Epidermal melanocyte (primary cell): ENCODE measurements at regions not wholly inside any gene's neighbourhood (a gene's known extent, or its start where the extent isn't known, plus 50 kb on each side); places are given as distances from the start of the nearest gene placed in this dataset.

Experiments
- DNase-seq: peaks from one replicate; pipeline ENCODE4 v3.0.0; 2011; ENCODE audit warnings: low spot score; ENCODE audit not compliant: insufficient read length

DNA sequence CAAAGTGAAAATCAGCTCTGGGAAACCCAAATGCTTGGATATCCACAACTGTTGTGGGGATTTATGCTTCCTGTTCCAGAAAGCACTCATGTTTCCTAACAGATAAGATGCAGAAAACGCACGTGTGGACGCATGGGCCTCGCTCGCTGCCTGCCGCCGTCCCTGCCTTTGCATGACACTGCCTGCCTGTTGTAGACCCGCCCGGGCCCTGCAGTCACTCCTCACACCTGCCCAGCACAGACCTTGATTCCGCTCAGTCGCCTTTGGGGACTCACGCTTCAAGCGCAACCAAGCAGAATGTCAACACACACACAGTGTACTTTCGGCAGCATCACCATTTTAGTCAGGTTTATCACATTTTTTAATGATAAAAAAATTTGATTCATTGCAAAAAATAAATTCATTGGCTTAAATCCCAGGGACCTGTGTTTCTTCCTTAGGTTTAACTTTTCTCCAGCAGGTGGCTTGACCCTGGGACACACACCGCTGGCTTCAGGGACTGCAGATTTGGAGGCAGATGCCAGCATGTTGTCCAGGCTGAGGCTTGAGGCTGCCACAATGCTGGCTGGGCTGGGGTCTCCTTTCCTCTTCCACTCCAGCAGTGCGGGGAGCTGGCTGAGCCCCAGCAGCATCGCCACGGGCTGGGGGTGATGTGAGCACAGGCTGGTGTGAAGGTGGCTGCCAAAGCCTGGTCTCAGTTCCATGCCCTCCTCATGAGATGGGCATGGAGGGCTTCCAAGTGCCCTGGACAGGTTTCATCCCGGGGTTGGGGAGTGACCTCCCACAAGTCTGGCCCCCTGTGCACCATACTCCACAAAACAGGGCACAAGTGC lies 416.9 kb upstream of the IRX4 start:
- DNase-seq = no peak

GRCh38 chr5:2298781-2299180 lies 416.1 kb upstream of the IRX4 start:
- no peak for DNase-seq

DNA sequence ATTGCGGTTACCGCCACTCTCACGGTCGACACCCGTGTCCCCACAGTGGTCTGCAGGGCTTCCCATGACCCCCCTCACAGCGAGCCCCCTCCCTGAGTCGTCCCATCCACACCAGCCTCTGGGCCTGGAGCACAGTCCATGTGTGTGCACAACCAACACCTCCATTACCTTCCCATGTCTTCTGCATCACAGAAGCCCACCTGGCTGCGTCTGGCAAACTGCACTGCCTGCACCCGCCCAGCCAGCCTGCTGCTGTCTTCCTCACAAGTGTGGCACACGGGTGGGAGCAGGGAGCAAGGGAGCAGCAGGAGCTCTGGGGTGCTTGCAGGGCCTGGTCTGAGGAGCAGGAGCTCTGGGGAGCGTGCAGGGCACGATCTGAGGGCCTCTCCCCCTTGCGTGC lies 415.3 kb upstream of the IRX4 start:
- no peak for DNase-seq

GRCh38 chr5:2295476-2295875 lies 412.8 kb upstream of the IRX4 start:
- no peak for DNase-seq

DNA sequence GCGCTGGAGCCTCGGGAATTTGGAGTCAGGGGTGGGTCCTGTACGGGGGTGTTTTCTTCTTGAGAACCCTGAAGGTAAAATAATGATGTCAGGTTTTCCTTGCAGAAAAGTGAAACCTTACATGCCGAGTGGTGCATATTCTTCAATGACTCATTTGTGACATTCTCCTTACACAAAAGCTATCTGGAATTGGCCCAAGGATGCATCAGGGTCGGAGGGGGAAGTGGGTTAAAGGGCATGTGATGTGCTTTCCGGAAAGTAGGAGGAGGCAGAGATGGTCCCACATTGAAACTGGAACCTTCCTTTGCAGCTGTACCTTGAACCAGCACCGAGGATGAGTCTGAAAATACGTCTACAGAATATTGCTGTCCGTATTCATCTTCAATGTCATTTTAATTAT lies 411.2 kb upstream of the IRX4 start:
- DNase-seq = no peak

GRCh38 chr5:2291146-2291840 lies 408.6 kb upstream of the IRX4 start:
- no peak for DNase-seq

DNA sequence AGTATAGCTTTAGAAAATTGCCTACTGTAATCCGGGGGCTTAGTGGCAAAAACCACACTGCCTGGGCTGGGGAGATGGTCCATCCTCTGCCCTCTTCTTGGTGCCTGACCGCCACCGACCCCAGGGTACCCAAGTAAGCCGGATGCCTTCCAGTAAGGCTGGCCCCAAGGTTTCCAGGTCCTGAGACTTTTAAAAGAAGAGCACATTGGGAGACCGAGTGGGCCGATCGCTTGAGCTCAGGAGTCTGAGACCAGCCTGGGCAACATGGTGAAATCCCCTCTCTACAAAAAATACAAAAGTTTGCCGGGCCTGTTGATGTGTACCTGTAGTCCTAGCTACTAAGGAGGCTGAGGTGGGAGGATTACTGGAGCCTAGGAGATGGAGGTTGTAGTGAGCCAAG lies 406.7 kb upstream of the IRX4 start:
- no peak for DNase-seq

- no peak for DNase-seq
Observed at GRCh38 chr5:2288968-2289367, 406.2 kb upstream of the IRX4 start.

- no peak for DNase-seq
Observed at GRCh38 chr5:2288466-2288865, 405.7 kb upstream of the IRX4 start.

- DNase-seq = no peak
Observed at GRCh38 chr5:2286250-2286649, 403.5 kb upstream of the IRX4 start.

DNA sequence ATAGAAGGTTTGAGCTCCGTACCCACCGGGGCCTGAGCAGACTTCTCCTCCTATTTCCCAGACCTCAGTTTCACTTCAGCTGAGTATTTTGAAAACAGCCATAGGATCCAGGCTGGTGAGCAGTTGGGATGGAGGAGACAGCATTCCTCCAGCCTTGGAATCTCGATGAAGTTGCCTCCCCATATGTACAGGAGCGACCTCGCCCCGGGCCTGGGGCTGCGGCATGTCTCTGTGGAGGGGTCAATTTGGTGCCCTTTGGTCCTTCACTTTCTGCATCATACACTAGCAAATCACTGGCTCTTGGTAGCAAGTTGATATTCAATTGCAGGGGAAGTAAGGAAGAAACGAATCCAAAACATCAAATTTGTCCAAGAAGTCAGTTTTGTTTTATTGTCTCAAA lies 402.0 kb upstream of the IRX4 start:
- no peak for DNase-seq

- DNase-seq = no peak
Observed at GRCh38 chr5:2283481-2284045, 400.8 kb upstream of the IRX4 start.

GRCh38 chr5:2282893-2283292 lies 400.2 kb upstream of the IRX4 start:
- DNase-seq = no peak

GRCh38 chr5:2282034-2282690 lies 399.4 kb upstream of the IRX4 start:
- DNase-seq = no peak

- DNase-seq = no peak
Observed at GRCh38 chr5:2281446-2281845, 398.7 kb upstream of the IRX4 start.

DNA sequence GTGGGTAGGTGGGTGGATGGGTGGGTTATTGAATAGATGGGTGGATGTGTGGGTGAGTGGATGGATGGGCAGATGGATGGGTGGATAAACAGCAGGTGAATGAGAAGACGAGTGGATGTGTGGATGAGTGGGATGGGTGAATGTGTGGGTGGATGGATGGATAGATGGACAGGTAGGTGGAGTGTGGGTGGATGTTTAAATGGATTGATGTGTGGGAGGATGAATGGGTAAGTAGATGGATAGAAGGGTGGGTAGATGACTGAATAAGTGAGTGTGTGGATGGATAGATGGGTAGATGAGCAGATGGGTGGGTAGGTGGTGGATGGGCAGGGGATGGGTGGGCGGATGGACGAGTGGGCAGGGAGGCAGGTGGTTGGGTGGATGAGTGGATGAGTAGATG lies 397.6 kb upstream of the IRX4 start:
- no peak for DNase-seq

DNA sequence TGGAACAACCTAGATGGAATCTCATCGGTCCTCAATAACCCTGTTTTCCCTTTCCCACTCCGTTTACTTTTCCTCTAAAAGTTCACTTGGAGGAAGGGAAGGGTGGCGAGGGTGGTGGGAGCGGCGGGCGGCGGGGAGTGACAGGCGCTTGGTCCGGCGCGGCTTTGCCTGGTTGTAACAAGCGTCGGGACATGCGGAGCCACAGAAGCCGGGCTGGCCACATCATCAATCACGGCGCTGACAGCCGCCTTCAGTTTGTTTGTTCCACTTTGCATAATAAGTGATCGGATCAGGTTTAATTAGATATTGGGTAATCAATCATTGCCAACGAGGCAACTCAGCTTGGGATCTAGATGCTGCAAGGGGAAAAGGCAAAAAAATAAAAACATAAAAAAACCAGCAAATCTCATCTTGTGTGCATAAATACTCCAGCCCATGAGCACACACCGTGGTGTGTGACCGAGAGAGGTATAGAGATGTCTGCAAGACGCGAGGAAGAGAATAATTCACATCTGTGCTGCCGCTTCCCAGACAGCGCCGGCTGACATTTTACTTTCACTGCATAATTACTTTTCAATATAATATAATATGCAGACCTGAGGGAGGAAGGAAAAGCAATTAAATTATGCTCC lies 396.2 kb upstream of the IRX4 start:
- DNase-seq = no peak

- DNase-seq = no peak
Observed at GRCh38 chr5:2277886-2278285, 395.2 kb upstream of the IRX4 start.

DNA sequence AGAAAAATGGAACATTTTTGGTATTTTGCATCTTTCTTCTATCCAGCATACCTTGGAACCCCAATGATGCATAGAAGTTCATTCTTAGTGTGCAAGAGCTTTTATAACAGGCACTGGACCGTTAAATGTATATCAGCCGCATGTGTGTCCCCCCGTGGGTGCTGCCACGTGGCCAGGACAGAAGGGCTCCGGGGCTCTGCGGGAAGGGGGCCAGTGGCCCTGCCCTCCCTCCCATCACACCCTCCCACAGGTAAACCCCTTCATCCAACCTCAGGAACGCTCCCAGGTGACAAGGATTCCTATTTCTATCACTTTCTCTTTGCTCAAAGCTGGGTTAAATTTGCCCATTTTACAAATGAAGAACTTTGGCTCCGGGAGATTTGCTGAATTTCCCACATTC lies 393.4 kb upstream of the IRX4 start:
- DNase-seq = no peak

DNA sequence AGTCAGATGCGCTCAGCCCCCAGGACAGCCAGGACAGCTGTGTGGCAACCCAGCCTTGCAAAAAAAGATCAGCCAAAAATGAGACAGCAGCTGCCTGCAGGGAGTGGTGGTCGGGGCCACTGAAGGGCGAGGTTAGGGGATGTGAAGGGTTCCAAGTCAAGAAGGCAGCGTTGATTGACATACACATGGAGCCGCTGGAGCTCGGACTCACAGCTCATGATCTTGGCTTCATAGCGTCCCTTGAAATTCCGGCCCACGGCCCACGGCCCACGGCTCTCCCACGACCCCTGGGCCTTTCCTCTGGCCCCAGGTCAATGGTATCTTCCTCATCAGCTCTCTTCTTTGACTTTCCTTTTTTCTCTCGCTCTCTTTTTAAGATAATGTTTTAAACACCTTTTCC lies 390.0 kb upstream of the IRX4 start:
- DNase-seq = no peak

- no peak for DNase-seq
Observed at GRCh38 chr5:2272039-2272438, 389.3 kb upstream of the IRX4 start.

DNA sequence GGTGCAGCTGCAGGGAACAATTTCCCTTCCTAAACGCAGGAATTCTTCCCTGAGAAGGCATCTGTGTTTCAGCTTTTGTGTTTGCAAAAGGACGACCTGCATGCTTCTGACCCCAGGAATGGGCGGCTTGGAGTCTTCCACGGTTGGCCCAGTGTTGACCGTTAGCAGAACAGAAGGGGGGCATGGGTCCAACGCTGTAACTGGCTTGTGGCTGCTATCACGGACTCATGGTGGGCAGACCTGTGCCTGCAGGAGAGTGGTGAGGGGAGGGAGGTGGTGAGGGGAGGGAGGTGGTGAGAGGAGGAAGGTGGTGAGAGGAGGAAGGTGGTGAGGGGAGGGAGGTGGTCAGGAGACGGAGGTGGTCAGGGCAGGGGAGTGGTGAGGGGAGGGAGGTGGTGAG lies 388.6 kb upstream of the IRX4 start:
- no peak for DNase-seq
